OCI-LY7 (cell line): ENCODE measurements at regions not wholly inside any gene's neighbourhood (a gene's known extent, or its start where the extent isn't known, plus 50 kb on each side); places are given as distances from the start of the nearest gene placed in this dataset.

Experiments
- BruUV-seq: library from RNA; stranded (reverse); fragments of 400-500 nt; replicated peaks from 2 replicates; lab custom pipeline; 2021; lab: Mats Ljungman, UMichigan
- CTCF ChIA-PET: fragments of 300-600 bp; sonication (Branson Sonifier 250); formaldehyde crosslinking; loops from one replicate; lab custom pipeline; 2022; ENCODE audit warnings: antibody characterized with exemption; ENCODE audit not compliant: unreplicated experiment; lab: Charles Lee
- POLR2A ChIA-PET: fragments of 300-600 bp; sonication (Branson Sonifier 250); formaldehyde crosslinking; loops from one replicate; lab custom pipeline; 2022; ENCODE audit warnings: antibody characterized with exemption; lab: Charles Lee
- DNase-seq: peaks from one replicate; pipeline ENCODE4 v3.0.0-alpha.2; 2015; ENCODE audit warnings: low spot score
- H2AFZ ChIP-seq: fragments of 200-600 bp; sonication (generic), shearing (Covaris generic); 2 replicates; pipeline ENCODE4 v1.6.1; 2014; ENCODE audit warnings: mild to moderate bottlenecking, antibody characterized with exemption, low read length, moderate library complexity
- H3K27ac ChIP-seq: fragments of 200-600 bp; sonication (generic); 2 replicates; pipeline ENCODE4 v1.5.1; 2014; ENCODE audit warnings: mixed run types, low read depth, mild to moderate bottlenecking, moderate library complexity, low read length, inconsistent platforms; ENCODE audit not compliant: poor library complexity, severe bottlenecking
- H3K36me3 ChIP-seq: fragments of 200-600 bp; sonication (generic); 2 replicates; pipeline ENCODE4 v1.6.1; 2014; ENCODE audit warnings: mild to moderate bottlenecking, antibody characterized with exemption, low read length, moderate library complexity, mixed read lengths; ENCODE audit not compliant: insufficient read depth
- H3K4me1 ChIP-seq: fragments of 200-600 bp; sonication (generic); 2 replicates; pipeline ENCODE4 v1.5.1; 2014; ENCODE audit warnings: mild to moderate bottlenecking, low read length; ENCODE audit not compliant: insufficient read depth, poor library complexity, severe bottlenecking
- H3K4me2 ChIP-seq: fragments of 200-600 bp; sonication (generic); 2 replicates; pipeline ENCODE4 v1.6.1; 2014; ENCODE audit warnings: mild to moderate bottlenecking, low read length
- H3K4me3 ChIP-seq: fragments of 200-600 bp; sonication (generic); 2 replicates; pipeline ENCODE4 v1.5.1; 2014; ENCODE audit warnings: mild to moderate bottlenecking, low read depth, low read length; ENCODE audit not compliant: poor library complexity, severe bottlenecking
- H3K79me2 ChIP-seq: fragments of 200-600 bp; sonication (generic); 2 replicates; pipeline ENCODE4 v1.6.1; 2016; ENCODE audit warnings: low read depth, mild to moderate bottlenecking, low read length, moderate library complexity, mixed read lengths; ENCODE audit not compliant: insufficient read depth
- H3K9me2 ChIP-seq: fragments of 200-600 bp; sonication (generic); 2 replicates; pipeline ENCODE4 v1.6.1; 2016; ENCODE audit warnings: mild to moderate bottlenecking, low read length, mixed read lengths; ENCODE audit not compliant: insufficient read depth
- H3K9me3 ChIP-seq: fragments of 200-600 bp; sonication (generic); 2 replicates; pipeline ENCODE4 v1.6.1; 2014; ENCODE audit warnings: mild to moderate bottlenecking, mixed run types, low read length, mixed read lengths
- H4K20me1 ChIP-seq: fragments of 200-600 bp; sonication (generic); 2 replicates; pipeline ENCODE4 v1.6.1; 2014; ENCODE audit warnings: mild to moderate bottlenecking, antibody characterized with exemption, low read length, moderate library complexity, mixed read lengths; ENCODE audit not compliant: insufficient read depth
- EZH2phosphoT487 ChIP-seq: fragments of 200-600 bp; sonication (generic); IDR thresholded peaks from 2 replicates; pipeline ENCODE4 v1.6.1; 2018; ENCODE audit warnings: low read depth, borderline replicate concordance, mild to moderate bottlenecking, mixed run types, antibody characterized with exemption, low read length, moderate library complexity, mixed read lengths
- intact Hi-C: fragments of 100-400 bp; cut with micrococcal nuclease; formaldehyde crosslinking; loops from one replicate; pipeline ENCODE4 v1.10.0; 2022; ENCODE audit not compliant: unreplicated experiment
- TF ChIP-seq, protein P1 (sequence below): fragments of 200-600 bp; sonication (generic); conservative IDR thresholded peaks from 2 replicates; pipeline ENCODE4 v1.5.1; 2014; ENCODE audit warnings: mild to moderate bottlenecking, antibody characterized with exemption, low read length, moderate library complexity, mixed read lengths

DNA sequence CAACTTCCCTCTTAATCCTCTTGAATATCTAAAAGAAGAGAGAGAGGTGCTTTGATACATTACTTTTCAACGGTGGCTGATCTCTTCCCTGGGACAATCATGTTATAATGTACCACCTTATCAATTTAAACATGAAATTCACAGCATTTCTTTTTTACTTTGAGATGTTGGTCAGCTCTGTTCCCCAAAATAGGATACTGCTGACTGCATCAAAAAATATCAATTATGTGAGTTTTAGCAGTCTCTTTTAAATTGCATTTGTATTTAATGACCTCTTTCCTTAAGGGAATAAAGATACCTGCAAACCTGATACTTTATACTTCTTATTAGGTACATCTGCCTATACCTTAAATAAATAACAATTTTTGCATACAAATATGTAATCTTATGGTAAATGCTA, 58.4 kb upstream of the MARCHF11 start:
- no peaks in the 10 kb centered on the region for H3K4me1 ChIP-seq
- no peak overlapping the region for H2AFZ ChIP-seq
- no peaks in the 10 kb centered on the region for H3K79me2 ChIP-seq
- intact Hi-C loops = no loop called here
- H3K4me2 ChIP-seq = no peak overlapping the region
- H3K36me3 ChIP-seq = no peaks in the 10 kb centered on the region
- ChIA-PET CTCF (no interaction called here), POLR2A (interaction anchor here (0.5 kb wide), 1 partner anchor 191 kb away, joined by 4 read pairs; no protein-coding TSS in a partner anchor)
- H3K9me2 ChIP-seq = no peaks in the 10 kb centered on the region
- TF ChIP-seq, protein P1, sequence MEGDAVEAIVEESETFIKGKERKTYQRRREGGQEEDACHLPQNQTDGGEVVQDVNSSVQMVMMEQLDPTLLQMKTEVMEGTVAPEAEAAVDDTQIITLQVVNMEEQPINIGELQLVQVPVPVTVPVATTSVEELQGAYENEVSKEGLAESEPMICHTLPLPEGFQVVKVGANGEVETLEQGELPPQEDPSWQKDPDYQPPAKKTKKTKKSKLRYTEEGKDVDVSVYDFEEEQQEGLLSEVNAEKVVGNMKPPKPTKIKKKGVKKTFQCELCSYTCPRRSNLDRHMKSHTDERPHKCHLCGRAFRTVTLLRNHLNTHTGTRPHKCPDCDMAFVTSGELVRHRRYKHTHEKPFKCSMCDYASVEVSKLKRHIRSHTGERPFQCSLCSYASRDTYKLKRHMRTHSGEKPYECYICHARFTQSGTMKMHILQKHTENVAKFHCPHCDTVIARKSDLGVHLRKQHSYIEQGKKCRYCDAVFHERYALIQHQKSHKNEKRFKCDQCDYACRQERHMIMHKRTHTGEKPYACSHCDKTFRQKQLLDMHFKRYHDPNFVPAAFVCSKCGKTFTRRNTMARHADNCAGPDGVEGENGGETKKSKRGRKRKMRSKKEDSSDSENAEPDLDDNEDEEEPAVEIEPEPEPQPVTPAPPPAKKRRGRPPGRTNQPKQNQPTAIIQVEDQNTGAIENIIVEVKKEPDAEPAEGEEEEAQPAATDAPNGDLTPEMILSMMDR = no peak
- TF ChIP-seq EZH2phosphoT487 = no peak
- no TSS peak for BruUV-seq
- H3K27ac ChIP-seq = no peak overlapping the region
- no peaks in the 10 kb centered on the region for H3K9me3 ChIP-seq
- H4K20me1 ChIP-seq = no peaks in the 10 kb centered on the region
- no peak for DNase-seq
- no peak overlapping the region for H3K4me3 ChIP-seq

DNA sequence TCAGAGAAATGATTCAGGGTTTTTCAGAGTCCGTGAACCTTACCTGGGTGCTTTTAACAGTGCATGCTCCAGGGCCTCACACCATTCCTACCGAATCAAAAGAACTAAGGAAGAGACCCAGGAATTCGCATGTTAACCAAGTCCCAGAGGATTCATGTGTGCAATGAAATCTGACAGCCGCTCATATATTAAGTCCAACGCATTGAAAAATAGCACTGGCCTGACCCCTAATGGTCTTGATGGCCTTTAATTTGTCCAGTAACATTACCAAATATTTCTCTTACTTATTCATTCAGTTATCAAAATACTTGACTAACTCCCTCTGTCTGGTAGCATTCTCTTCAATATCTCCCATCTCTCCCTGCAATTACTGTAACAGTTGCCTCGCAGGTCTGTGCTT, 55.0 kb upstream of the MARCHF11 start:
- no peaks in the 10 kb centered on the region for H3K36me3 ChIP-seq
- no TSS peak for BruUV-seq
- H3K27ac ChIP-seq = no peak overlapping the region
- no peaks in the 10 kb centered on the region for H3K9me2 ChIP-seq
- H3K4me2 ChIP-seq = no peak overlapping the region
- POLR2A ChIA-PET = no interaction called here
- H3K79me2 ChIP-seq = no peaks in the 10 kb centered on the region
- H3K4me1 ChIP-seq = no peaks in the 10 kb centered on the region
- CTCF ChIA-PET = no interaction called here
- no peak overlapping the region for H2AFZ ChIP-seq
- intact Hi-C loops = no loop called here
- no peak for DNase-seq
- H3K4me3 ChIP-seq = no peak overlapping the region
- TF ChIP-seq, protein P1 = no peak
- no peak for TF ChIP-seq EZH2phosphoT487
- no peaks in the 10 kb centered on the region for H4K20me1 ChIP-seq
- no peaks in the 10 kb centered on the region for H3K9me3 ChIP-seq

DNA sequence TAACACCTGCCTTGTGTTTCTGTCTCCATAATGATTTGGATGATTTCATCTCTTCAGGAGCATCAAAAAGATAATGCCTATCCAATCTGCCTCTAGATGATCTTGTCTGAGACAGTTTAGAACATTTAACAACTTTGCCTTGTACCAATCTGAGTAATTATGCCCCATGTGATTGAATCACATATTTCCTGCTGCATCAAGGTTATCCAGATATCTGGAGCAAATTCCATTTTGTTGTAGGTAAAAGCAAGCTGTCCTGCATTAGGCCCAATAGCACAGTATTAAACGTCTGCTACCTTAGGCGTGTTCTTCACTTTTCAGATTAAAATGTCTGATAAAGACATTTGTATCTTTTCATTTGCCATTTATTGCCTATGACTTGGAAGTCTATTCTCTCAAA, 54.1 kb upstream of the MARCHF11 start:
- Histone ChIP-seq H3K79me2 (no peaks in the 10 kb centered on the region), H4K20me1 (no peaks in the 10 kb centered on the region), H3K4me2 (no peak overlapping the region), H3K36me3 (no peaks in the 10 kb centered on the region), H3K9me3 (no peaks in the 10 kb centered on the region), H2AFZ (no peak overlapping the region), H3K4me3 (no peak overlapping the region), H3K4me1 (no peaks in the 10 kb centered on the region), H3K9me2 (no peaks in the 10 kb centered on the region), H3K27ac (no peak overlapping the region)
- DNase-seq = no peak
- intact Hi-C loops = no loop called here
- POLR2A ChIA-PET = no interaction called here
- no TSS peak for BruUV-seq
- CTCF ChIA-PET = no interaction called here
- TF ChIP-seq, protein P1 = no peak
